MM.1S (cell line): ENCODE measurements at regions not wholly inside any gene's neighbourhood (a gene's known extent, or its start where the extent isn't known, plus 50 kb on each side); places are given as distances from the start of the nearest gene placed in this dataset.

Experiments
- EZH2 ChIP-seq: fragments of 300-600 bp; sonication (generic); optimal IDR thresholded peaks from 2 replicates; pipeline ENCODE3; 2017; ENCODE audit warnings: low read depth, mild to moderate bottlenecking, antibody characterized with exemption, low read length, mixed read lengths
- EZH2phosphoT487 ChIP-seq: fragments of 300-600 bp; sonication (generic); IDR thresholded peaks from 2 replicates; pipeline ENCODE4 v1.6.1; 2018; ENCODE audit warnings: antibody characterized with exemption, low read length
- TF ChIP-seq, protein P1 (sequence below): fragments of 300-600 bp; sonication (generic); IDR thresholded peaks from 2 replicates; pipeline ENCODE4 v1.5.1; 2016; ENCODE audit warnings: antibody characterized with exemption, low read length, mixed read lengths

DNA sequence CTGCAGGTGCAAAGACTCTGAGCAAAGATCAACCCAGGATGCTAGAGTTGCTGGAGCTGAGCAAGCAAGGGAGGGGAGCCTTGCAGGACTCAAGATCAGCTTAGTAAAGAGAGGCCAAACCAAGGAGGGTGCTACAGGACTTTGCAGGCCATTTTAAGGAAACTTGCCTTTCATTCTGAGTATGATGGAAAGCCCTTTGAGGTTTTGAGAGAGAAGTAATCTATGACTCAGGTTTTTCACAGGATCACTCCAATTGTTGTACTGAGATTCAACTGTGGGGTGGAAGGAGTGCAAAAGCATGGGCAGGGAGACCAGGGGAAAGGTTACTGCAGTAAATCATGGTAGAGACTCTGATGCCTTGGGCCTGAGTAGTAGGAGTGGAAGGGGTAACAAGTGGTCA is 260.4 kb upstream of the GPR149 start:
- TF ChIP-seq, protein P1, sequence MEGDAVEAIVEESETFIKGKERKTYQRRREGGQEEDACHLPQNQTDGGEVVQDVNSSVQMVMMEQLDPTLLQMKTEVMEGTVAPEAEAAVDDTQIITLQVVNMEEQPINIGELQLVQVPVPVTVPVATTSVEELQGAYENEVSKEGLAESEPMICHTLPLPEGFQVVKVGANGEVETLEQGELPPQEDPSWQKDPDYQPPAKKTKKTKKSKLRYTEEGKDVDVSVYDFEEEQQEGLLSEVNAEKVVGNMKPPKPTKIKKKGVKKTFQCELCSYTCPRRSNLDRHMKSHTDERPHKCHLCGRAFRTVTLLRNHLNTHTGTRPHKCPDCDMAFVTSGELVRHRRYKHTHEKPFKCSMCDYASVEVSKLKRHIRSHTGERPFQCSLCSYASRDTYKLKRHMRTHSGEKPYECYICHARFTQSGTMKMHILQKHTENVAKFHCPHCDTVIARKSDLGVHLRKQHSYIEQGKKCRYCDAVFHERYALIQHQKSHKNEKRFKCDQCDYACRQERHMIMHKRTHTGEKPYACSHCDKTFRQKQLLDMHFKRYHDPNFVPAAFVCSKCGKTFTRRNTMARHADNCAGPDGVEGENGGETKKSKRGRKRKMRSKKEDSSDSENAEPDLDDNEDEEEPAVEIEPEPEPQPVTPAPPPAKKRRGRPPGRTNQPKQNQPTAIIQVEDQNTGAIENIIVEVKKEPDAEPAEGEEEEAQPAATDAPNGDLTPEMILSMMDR = no peak
- TF ChIP-seq EZH2 (no peak), EZH2phosphoT487 (no peak)
